ENCODE measurements at regions not wholly inside any gene's neighbourhood (a gene's known extent, or its start where the extent isn't known, plus 50 kb on each side); places are given as distances from the start of the nearest gene placed in this dataset.

DNA sequence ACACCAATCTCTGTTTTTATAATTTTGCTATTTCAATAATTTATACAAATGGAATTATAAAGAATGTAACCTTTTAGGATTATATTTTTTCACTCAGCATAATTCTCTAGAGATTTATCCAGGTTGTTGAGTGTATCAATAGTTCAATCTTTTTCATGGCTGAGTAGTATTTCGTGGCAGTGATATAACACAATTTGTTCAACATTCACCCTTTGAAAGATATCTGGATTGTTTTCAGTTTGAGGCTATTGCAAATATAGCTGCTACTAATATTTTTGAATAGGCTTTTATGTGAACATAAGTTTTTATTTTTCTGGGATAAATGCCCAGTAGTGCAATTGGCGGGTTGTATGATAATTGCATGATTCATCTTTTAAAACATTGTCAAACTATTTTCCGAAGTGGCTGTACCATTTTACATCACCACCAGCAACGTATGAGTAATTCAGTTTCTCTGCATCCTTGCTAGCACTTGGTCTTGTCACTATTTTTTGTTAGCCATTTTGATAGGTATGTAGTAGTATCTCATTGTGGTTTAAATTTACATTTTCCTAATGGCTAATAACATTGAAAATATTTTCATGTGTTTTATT is 55.6 kb upstream of the ABCD3 start:
- Mint-ChIP-seq H3K36me3 (no peaks in the 10 kb centered on the region), H3K4me3 (no peak overlapping the region), H3K27ac (no peak overlapping the region), H3K4me1 (no peaks in the 10 kb centered on the region), H3K27me3 (ENCODE audit: low read depth in 2 of 2) (peaks cover 14 to 22% of the 10 kb centered on the region in 2 donors), H3K9me3 (no peaks in the 10 kb centered on the region)
- Histone ChIP-seq H3K4me3 (ENCODE audit: low read length) (no peak overlapping the region), H3K27ac (ENCODE audit: low read length) (no peak overlapping the region), H3K9me3 (ENCODE audit: control insufficient read depth, insufficient read depth, low read length) (no peaks in the 10 kb centered on the region), H3K27me3 (ENCODE audit: control insufficient read depth, insufficient read depth, low read length) (no peaks in the 10 kb centered on the region), H3K36me3 (ENCODE audit: control insufficient read depth, insufficient read depth, low read length) (no peaks in the 10 kb centered on the region), H3K4me1 (ENCODE audit: control insufficient read depth, insufficient read depth, low read length) (no peaks in the 10 kb centered on the region)
- ATAC-seq, result no peak
- 82% methylated on average over 2 of the region's 4 CpGs for WGBS (ENCODE audit: insufficient coverage)
- intact Hi-C loops (cut with micrococcal nuclease), result no loop called here
- no peak for DNase-seq
- TF ChIP-seq, protein P1, sequence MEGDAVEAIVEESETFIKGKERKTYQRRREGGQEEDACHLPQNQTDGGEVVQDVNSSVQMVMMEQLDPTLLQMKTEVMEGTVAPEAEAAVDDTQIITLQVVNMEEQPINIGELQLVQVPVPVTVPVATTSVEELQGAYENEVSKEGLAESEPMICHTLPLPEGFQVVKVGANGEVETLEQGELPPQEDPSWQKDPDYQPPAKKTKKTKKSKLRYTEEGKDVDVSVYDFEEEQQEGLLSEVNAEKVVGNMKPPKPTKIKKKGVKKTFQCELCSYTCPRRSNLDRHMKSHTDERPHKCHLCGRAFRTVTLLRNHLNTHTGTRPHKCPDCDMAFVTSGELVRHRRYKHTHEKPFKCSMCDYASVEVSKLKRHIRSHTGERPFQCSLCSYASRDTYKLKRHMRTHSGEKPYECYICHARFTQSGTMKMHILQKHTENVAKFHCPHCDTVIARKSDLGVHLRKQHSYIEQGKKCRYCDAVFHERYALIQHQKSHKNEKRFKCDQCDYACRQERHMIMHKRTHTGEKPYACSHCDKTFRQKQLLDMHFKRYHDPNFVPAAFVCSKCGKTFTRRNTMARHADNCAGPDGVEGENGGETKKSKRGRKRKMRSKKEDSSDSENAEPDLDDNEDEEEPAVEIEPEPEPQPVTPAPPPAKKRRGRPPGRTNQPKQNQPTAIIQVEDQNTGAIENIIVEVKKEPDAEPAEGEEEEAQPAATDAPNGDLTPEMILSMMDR (IDR thresholded peaks at IDR 0.05), result no peak

DNA sequence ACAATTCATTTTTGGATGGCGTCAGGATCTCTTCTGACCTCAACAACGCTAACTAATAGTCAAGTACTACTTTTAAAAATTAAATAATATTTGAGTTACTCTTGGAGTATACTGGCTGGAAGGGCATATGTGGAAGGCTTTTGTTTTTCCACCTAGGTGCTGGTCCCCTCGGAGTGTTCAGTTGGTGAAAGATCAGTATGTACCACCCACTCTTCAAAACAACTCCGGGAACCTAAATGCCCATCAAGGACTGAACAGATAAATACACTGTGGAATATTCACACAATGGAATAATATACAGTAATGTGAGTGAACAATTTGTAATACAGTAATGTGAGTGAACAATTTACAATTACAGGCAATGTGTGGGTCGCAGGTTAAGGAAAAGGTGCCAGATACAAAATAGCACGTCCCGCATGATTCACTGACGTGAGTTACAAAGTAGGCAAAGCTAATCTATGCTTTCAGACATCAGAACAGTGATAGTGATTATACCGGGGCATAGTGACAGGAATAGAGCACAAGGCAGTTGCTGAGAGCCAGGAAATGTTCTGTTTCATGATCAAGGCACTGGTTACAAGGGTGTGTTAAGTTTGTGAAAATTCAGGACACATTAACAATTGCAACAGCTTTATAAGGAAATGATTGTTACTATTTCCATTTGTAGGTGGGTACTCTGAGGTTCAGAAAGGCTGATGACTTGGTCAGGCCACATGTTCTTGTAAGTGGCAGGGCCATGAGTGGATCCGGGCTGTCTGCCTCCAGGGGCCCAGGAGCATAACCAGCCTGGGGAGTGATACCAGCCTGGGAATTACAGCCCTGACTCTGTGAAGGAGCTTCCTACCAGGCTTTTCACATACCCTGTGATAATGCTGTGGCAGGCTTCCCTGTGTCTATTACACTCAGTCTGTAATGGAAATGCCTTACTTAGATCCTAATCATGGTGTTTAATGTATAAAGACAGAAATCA is 59.3 kb upstream of the ABCD3 start:
- H3K36me3 ChIP-seq (ENCODE audit: control insufficient read depth, insufficient read depth, low read length), result no peaks in the 10 kb centered on the region
- no peak overlapping the region for H3K4me3 ChIP-seq (ENCODE audit: low read length)
- no peaks in the 10 kb centered on the region for H3K9me3 ChIP-seq (ENCODE audit: control insufficient read depth, insufficient read depth, low read length)
- Mint-ChIP-seq H3K36me3 (no peaks in the 10 kb centered on the region), H3K4me1 (no peaks in the 10 kb centered on the region), H3K9me3 (no peaks in the 10 kb centered on the region), H3K4me3 (no peak overlapping the region), H3K27me3 (ENCODE audit: low read depth in 2 of 2) (peaks cover 7 to 9% of the 10 kb centered on the region in 2 donors), H3K27ac (no peak overlapping the region)
- 88% methylated on average over 6 of the region's 10 CpGs for WGBS (ENCODE audit: insufficient coverage)
- peaks cover 4% of the 10 kb centered on the region for H3K27me3 ChIP-seq (ENCODE audit: control insufficient read depth, insufficient read depth, low read length)
- DNase-seq (no peak), ATAC-seq (no peak)
- TF ChIP-seq, protein P1 (IDR thresholded peaks at IDR 0.05), result no peak
- H3K27ac ChIP-seq (ENCODE audit: low read length), result no peak overlapping the region
- intact Hi-C loops (cut with micrococcal nuclease), result no loop called here
- no peaks in the 10 kb centered on the region for H3K4me1 ChIP-seq (ENCODE audit: control insufficient read depth, insufficient read depth, low read length)

DNA sequence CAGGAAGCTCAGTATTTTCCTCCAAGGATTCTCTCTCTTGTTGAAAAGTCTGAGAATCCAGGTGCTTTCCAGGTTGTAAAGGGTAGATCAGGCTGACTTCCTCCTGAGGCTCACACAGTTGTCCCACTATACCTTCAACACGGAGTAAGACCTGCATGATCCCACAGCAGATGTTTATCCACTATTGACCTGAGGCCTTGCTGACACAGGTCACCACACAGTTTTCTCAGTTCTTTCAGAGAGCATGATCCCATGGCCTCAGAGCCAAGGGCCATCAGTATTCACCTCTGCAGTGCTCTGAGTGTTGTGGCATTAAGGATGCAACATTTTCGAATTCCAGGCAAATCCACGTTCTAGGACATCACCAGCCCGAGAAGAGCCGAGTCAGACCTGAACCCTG is 60.5 kb upstream of the ABCD3 start:
- Histone ChIP-seq H3K27me3 (ENCODE audit: control insufficient read depth, insufficient read depth, low read length) (peaks cover 4% of the 10 kb centered on the region), H3K4me1 (ENCODE audit: control insufficient read depth, insufficient read depth, low read length) (no peaks in the 10 kb centered on the region), H3K27ac (ENCODE audit: low read length) (no peak overlapping the region), H3K4me3 (ENCODE audit: low read length) (no peak overlapping the region), H3K36me3 (ENCODE audit: control insufficient read depth, insufficient read depth, low read length) (no peaks in the 10 kb centered on the region), H3K9me3 (ENCODE audit: control insufficient read depth, insufficient read depth, low read length) (no peaks in the 10 kb centered on the region)
- no peak for DNase-seq
- no peak overlapping the region for H3K4me3 Mint-ChIP-seq
- no peaks in the 10 kb centered on the region for H3K9me3 Mint-ChIP-seq
- intact Hi-C loops (cut with micrococcal nuclease), result no loop called here
- H3K27ac Mint-ChIP-seq, result no peak overlapping the region
- no peak for ATAC-seq
- TF ChIP-seq, protein P1 (IDR thresholded peaks at IDR 0.05), result no peak
- no peaks in the 10 kb centered on the region for H3K36me3 Mint-ChIP-seq
- WGBS (ENCODE audit: insufficient coverage), result 65% methylated on average over 5 of the region's 5 CpGs
- H3K4me1 Mint-ChIP-seq, result no peaks in the 10 kb centered on the region
- H3K27me3 Mint-ChIP-seq (ENCODE audit: low read depth in 2 of 2), result peaks cover 7 to 8% of the 10 kb centered on the region in 2 donors

Measured in natural killer cell (primary cell).